Gastroesophageal sphincter (tissue), 4 donors: ENCODE measurements at regions not wholly inside any gene's neighbourhood (a gene's known extent, or its start where the extent isn't known, plus 50 kb on each side); places are given as distances from the start of the nearest gene placed in this dataset.

Experiments used
- ATAC-seq: fragments of 150-250 bp; one replicate; pipeline ENCODE4 v1.9.1; 2016; ENCODE audit warnings: mild to moderate bottlenecking, moderate library complexity
- H3K27ac ChIP-seq, 4 donors: fragments of 200-600 bp; sonication (generic) in 3 of 4; 1 replicate in 3 of 4; 2 replicates in 1 of 4; pipeline ENCODE4 v1.5.1; 2016 to 2019
- H3K27me3 ChIP-seq: fragments of 200-600 bp; sonication (generic); one replicate; pipeline ENCODE4 v1.5.1; 2019
- H3K36me3 ChIP-seq, 2 donors: fragments of 200-600 bp; sonication (generic); one replicate each; pipeline ENCODE4 v1.5.1; 2019; ENCODE audit warnings: control low read depth in 1 of 2
- H3K4me1 ChIP-seq, 3 donors: fragments of 200-600 bp; sonication (generic); 1 replicate in 2 of 3; 2 replicates in 1 of 3; pipeline ENCODE4 v1.5.1; 2016 to 2019; ENCODE audit warnings: control low read depth in 2 of 3
- H3K4me3 ChIP-seq, 2 donors: fragments of 200-600 bp; sonication (generic); one replicate each; pipeline ENCODE4 v1.5.1; 2019; ENCODE audit warnings: mild to moderate bottlenecking in 1 of 2, moderate library complexity in 1 of 2
- H3K9me3 ChIP-seq, 3 donors: fragments of 200-600 bp; sonication (generic); one replicate each; pipeline ENCODE4 v1.5.1; 2017 to 2019; ENCODE audit warnings: control low read depth in 2 of 3
- CTCF ChIP-seq, 4 experiments: fragments of 200-600 bp in 2 of 4; fragments of 450-650 bp in 2 of 4; sonication (generic) in 1 of 4; IDR thresholded peaks; one replicate each; pipeline ENCODE4 v1.5.1; 2017 to 2019; ENCODE audit warnings: antibody characterized with exemption in 4 of 4, mild to moderate bottlenecking in 2 of 4, moderate library complexity in 2 of 4
- EP300 ChIP-seq: sonication (generic); formaldehyde crosslinking; IDR thresholded peaks from one replicate; pipeline ENCODE4 v1.6.1; 2017; ENCODE audit warnings: antibody characterized with exemption, mild to moderate bottlenecking
- POLR2A ChIP-seq, 2 donors: fragments of 450-650 bp; IDR thresholded peaks; one replicate each; pipeline ENCODE4 v1.6.1; 2017; ENCODE audit warnings: antibody characterized with exemption in 2 of 2, mild to moderate bottlenecking in 2 of 2, moderate library complexity in 1 of 2
- POLR2AphosphoS5 ChIP-seq: sonication (generic); formaldehyde crosslinking; IDR thresholded peaks from one replicate; pipeline ENCODE4 v1.6.1; 2017; ENCODE audit warnings: antibody characterized with exemption
- WGBS, 2 donors: methylation state at CpG; one replicate each; pipeline ENCODE4 v1.1.5; 2018; ENCODE audit warnings: low coverage in 1 of 2; 5-methylcytosine and 5-hydroxymethylcytosine counted together

DNA sequence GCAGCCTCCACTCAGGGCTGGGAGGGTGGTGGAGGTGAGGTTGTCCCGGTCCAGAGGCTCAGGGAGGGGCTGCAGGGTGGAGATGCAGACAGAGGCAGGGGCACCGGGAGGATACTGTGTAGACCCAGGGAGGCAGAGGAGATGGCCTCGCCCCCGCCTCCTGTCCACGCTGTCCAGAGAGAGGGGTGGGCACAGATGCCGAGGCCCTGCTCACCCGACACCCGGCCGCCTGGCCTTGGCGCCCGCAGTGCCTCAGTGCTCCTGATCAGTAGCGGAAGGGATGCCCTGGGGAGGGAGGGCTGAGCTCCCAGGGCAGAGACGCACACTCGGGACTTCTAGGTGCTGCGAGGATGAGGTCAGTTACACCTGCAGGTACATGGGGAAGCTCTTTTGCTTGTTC, 102.7 kb upstream of the TTC34 start:
- ATAC-seq, result no peak
- H3K9me3 ChIP-seq, result no peaks in the 10 kb centered on the region
- H3K4me1 ChIP-seq, result peaks cover 0 to 7% (median 0%) of the 10 kb centered on the region in 3 donors
- no peak overlapping the region for H3K4me3 ChIP-seq
- TF ChIP-seq POLR2A (IDR thresholded peaks at IDR 0.05) (no peak), CTCF (IDR thresholded peaks at IDR 0.05) (no peak), EP300 (no peak), POLR2AphosphoS5 (no peak)
- H3K36me3 ChIP-seq, result no peaks in the 10 kb centered on the region
- WGBS, 2 donors, result 73% methylated on average over 6 of the region's 15 CpGs; no CpG with 5 or more reads in 1 of the 2 donors
- H3K27ac ChIP-seq, result no peak overlapping the region
- peaks cover 79% of the 10 kb centered on the region for H3K27me3 ChIP-seq

- Histone ChIP-seq H3K4me3 (no peak overlapping the region), H3K27me3 (peaks cover 67% of the 10 kb centered on the region), H3K9me3 (no peaks in the 10 kb centered on the region), H3K4me1 (peaks cover 0 to 7% (median 0%) of the 10 kb centered on the region in 3 donors), H3K27ac (no peak overlapping the region), H3K36me3 (no peaks in the 10 kb centered on the region)
- no CpG with 5 or more reads among the region's 12 CpGs for WGBS, 2 donors
- no peak for ATAC-seq
- TF ChIP-seq POLR2AphosphoS5, result no peak
- TF ChIP-seq CTCF (IDR thresholded peaks at IDR 0.05), result no peak
- no peak for TF ChIP-seq POLR2A (IDR thresholded peaks at IDR 0.05)
- no peak for TF ChIP-seq EP300
Measured at GRCh38 chr1:2905356-2905755, 103.9 kb upstream of the TTC34 start.

- Histone ChIP-seq H3K9me3 (no peaks in the 10 kb centered on the region), H3K4me3 (no peak overlapping the region), H3K36me3 (no peaks in the 10 kb centered on the region), H3K27ac (no peak overlapping the region), H3K27me3 (peaks cover 60% of the 10 kb centered on the region), H3K4me1 (peaks cover 0 to 7% (median 0%) of the 10 kb centered on the region in 3 donors)
- WGBS, 2 donors, result 0 to 11% methylated on average over 2 to 12 of the region's 20 CpGs
- no peak for ATAC-seq
- no peak for TF ChIP-seq POLR2A (IDR thresholded peaks at IDR 0.05)
- no peak for TF ChIP-seq CTCF (IDR thresholded peaks at IDR 0.05)
- TF ChIP-seq POLR2AphosphoS5, result no peak
- TF ChIP-seq EP300, result no peak
Measured at GRCh38 chr1:2906085-2906484, 104.6 kb upstream of the TTC34 start.

DNA sequence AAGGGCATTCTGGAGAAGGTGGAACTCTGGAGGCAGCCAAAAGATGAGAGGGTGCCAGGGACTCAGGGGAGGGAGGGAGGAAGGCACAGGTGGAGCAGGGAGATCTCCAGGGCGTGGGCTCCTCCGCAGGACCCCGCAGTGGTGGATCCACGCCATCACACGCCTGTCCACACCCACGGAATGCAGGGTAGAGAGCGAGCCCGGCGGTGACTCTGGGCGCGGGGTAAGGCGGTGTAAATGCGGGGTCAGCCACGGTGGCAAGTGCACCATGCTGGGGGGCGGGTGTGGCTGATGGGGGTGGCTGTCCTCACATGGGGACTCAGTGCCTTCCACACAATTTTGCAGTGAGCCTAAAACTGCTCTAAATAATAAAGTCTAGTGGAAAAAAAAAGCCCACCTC, 105.1 kb upstream of the TTC34 start:
- Histone ChIP-seq H3K4me1 (peaks cover 0 to 7% (median 0%) of the 10 kb centered on the region in 3 donors), H3K4me3 (no peak overlapping the region), H3K27ac (no peak overlapping the region), H3K27me3 (peaks cover 55% of the 10 kb centered on the region), H3K9me3 (no peaks in the 10 kb centered on the region), H3K36me3 (no peaks in the 10 kb centered on the region)
- TF ChIP-seq POLR2A (IDR thresholded peaks at IDR 0.05), result no peak
- no peak for ATAC-seq
- 83% methylated on average over 7 of the region's 15 CpGs; no CpG with 5 or more reads in 1 of the 2 donors for WGBS, 2 donors

- no peak for ATAC-seq
- Histone ChIP-seq H3K9me3 (no peaks in the 10 kb centered on the region), H3K4me3 (no peak overlapping the region), H3K27me3 (peaks cover 50% of the 10 kb centered on the region), H3K4me1 (peaks cover 0 to 7% (median 0%) of the 10 kb centered on the region in 3 donors), H3K36me3 (no peaks in the 10 kb centered on the region), H3K27ac (no peak overlapping the region)
- WGBS, 2 donors, result 88% methylated on average over 4 of the region's 16 CpGs; no CpG with 5 or more reads in 1 of the 2 donors
- TF ChIP-seq POLR2A (IDR thresholded peaks at IDR 0.05) (no peak), EP300 (no peak), POLR2AphosphoS5 (no peak), CTCF (IDR thresholded peaks at IDR 0.05) (no peak)
Measured at GRCh38 chr1:2907051-2907450, 105.6 kb upstream of the TTC34 start.
